ENCODE measurements at regions not wholly inside any gene's neighbourhood (a gene's known extent, or its start where the extent isn't known, plus 50 kb on each side); places are given as distances from the start of the nearest gene placed in this dataset.
A peak's percentile ranks its signal among the peaks of the same experiment; 100 is the strongest.

GRCh38 chr15:57821826-57822225 is 115.3 kb downstream of the POLR2M start:
- intact Hi-C loops (cut with DNase I) = no loop called here
- DNase-seq = peak in 3 of 10 donors; percentile 9 to 37 (median 16)

- intact Hi-C loops (cut with DNase I) = no loop called here
- no peak for DNase-seq
These were observed 116.9 kb downstream of the POLR2M start for GRCh38 chr15:57823325-57823882.

- DNase-seq = no peak
- intact Hi-C loops (cut with DNase I) = no loop called here
These were observed 117.7 kb downstream of the POLR2M start for GRCh38 chr15:57824186-57824585.

GRCh38 chr15:57827021-57827420 is 120.5 kb downstream of the POLR2M start:
- DNase-seq = no peak
- intact Hi-C loops (cut with DNase I) = no loop called here

- DNase-seq = no peak
- intact Hi-C loops (cut with DNase I) = no loop called here
These were observed 121.5 kb downstream of the POLR2M start for GRCh38 chr15:57827971-57828370.

GRCh38 chr15:57832183-57832582 is 125.7 kb downstream of the POLR2M start:
- intact Hi-C loops (cut with DNase I) = no loop called here
- DNase-seq = no peak

GRCh38 chr15:57835119-57835518 is 128.6 kb downstream of the POLR2M start:
- DNase-seq = no peak
- intact Hi-C loops (cut with DNase I) = no loop called here

GRCh38 chr15:57849317-57849716 is 142.8 kb downstream of the POLR2M start:
- intact Hi-C loops (cut with DNase I) = no loop called here
- DNase-seq = no peak

- intact Hi-C loops (cut with DNase I) = no loop called here
- DNase-seq = no peak
These were observed 148.0 kb downstream of the POLR2M start for GRCh38 chr15:57854531-57854930.

GRCh38 chr15:57857871-57858270 is 151.4 kb downstream of the POLR2M start:
- intact Hi-C loops (cut with DNase I) = no loop called here
- DNase-seq = no peak

GRCh38 chr15:57859130-57859685 is 152.7 kb downstream of the POLR2M start:
- intact Hi-C loops (cut with DNase I) = no loop called here
- DNase-seq = no peak

- intact Hi-C loops (cut with DNase I) = loop anchor here (1.0 to 10.0 kb wide), 3 partner anchors 110 to 208 kb away; no protein-coding TSS in a partner anchor
- peak in 1 of 10 donors; percentile 39 for DNase-seq
These were observed 154.6 kb downstream of the POLR2M start for GRCh38 chr15:57861034-57861638.

- no peak for DNase-seq
- intact Hi-C loops (cut with DNase I) = loop anchor here (1.0 to 10.0 kb wide), 3 partner anchors 111 to 207 kb away; no protein-coding TSS in a partner anchor
These were observed 155.5 kb downstream of the POLR2M start for GRCh38 chr15:57861815-57862586.

- DNase-seq = no peak
- intact Hi-C loops (cut with DNase I) = loop anchor here (10.0 kb wide), 1 partner anchor 198 kb away; no protein-coding TSS in a partner anchor
These were observed 156.2 kb downstream of the POLR2M start for GRCh38 chr15:57862761-57863160.

- DNase-seq = no peak
- intact Hi-C loops (cut with DNase I) = loop anchor here (10.0 kb wide), 1 partner anchor 200 kb away; no protein-coding TSS in a partner anchor
These were observed 158.8 kb downstream of the POLR2M start for GRCh38 chr15:57865294-57865693.

GRCh38 chr15:57866149-57866736 is 159.7 kb downstream of the POLR2M start:
- DNase-seq = peak in 2 of 10 donors; percentile 16 to 33
- intact Hi-C loops (cut with DNase I) = loop anchor here (10.0 kb wide), 1 partner anchor 201 kb away; no protein-coding TSS in a partner anchor

- intact Hi-C loops (cut with DNase I) = loop anchor here (10.0 kb wide), 1 partner anchor 203 kb away; no protein-coding TSS in a partner anchor
- DNase-seq = no peak
These were observed 161.7 kb downstream of the POLR2M start for GRCh38 chr15:57867970-57868798.

GRCh38 chr15:57870667-57871066 is 164.2 kb downstream of the POLR2M start:
- no peak for DNase-seq
- intact Hi-C loops (cut with DNase I) = no loop called here

GRCh38 chr15:57872281-57873030 is 165.9 kb downstream of the POLR2M start:
- DNase-seq = no peak
- intact Hi-C loops (cut with DNase I) = no loop called here
